ENCODE measurements at regions not wholly inside any gene's neighbourhood (a gene's known extent, or its start where the extent isn't known, plus 50 kb on each side); places are given as distances from the start of the nearest gene placed in this dataset.
A peak's percentile ranks its signal among the peaks of the same experiment; 100 is the strongest.
"Not testable (repeated sequence)": the region's sequence is repeated elsewhere in the genome, so short reads cannot be mapped to it uniquely, and the experiment has no call there.

- no peak for DNase-seq (ENCODE audit: low read depth in 2 of 2)
- TF ChIP-seq, protein P1, sequence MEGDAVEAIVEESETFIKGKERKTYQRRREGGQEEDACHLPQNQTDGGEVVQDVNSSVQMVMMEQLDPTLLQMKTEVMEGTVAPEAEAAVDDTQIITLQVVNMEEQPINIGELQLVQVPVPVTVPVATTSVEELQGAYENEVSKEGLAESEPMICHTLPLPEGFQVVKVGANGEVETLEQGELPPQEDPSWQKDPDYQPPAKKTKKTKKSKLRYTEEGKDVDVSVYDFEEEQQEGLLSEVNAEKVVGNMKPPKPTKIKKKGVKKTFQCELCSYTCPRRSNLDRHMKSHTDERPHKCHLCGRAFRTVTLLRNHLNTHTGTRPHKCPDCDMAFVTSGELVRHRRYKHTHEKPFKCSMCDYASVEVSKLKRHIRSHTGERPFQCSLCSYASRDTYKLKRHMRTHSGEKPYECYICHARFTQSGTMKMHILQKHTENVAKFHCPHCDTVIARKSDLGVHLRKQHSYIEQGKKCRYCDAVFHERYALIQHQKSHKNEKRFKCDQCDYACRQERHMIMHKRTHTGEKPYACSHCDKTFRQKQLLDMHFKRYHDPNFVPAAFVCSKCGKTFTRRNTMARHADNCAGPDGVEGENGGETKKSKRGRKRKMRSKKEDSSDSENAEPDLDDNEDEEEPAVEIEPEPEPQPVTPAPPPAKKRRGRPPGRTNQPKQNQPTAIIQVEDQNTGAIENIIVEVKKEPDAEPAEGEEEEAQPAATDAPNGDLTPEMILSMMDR (IDR thresholded peaks at IDR 0.05; ENCODE audit: low read depth, low read length) = no peak
- H3K4me3 ChIP-seq (replicated peaks in 1 of 2; ENCODE audit: low read depth in 2 of 2, low read length in 2 of 2) = no peak overlapping the region
Observed at GRCh38 chr21:17114045-17114444, 398.8 kb upstream of the CXADR start.

- peak in 1 of 2 donors; percentile 66 for DNase-seq (ENCODE audit: low read depth in 2 of 2)
- TF ChIP-seq, protein P1 (IDR thresholded peaks at IDR 0.05; ENCODE audit: low read depth, low read length) = no peak
- H3K4me3 ChIP-seq (replicated peaks in 1 of 2; ENCODE audit: low read depth in 2 of 2, low read length in 2 of 2) = no peak overlapping the region
Observed at GRCh38 chr21:17118638-17119384, 394.0 kb upstream of the CXADR start.

DNA sequence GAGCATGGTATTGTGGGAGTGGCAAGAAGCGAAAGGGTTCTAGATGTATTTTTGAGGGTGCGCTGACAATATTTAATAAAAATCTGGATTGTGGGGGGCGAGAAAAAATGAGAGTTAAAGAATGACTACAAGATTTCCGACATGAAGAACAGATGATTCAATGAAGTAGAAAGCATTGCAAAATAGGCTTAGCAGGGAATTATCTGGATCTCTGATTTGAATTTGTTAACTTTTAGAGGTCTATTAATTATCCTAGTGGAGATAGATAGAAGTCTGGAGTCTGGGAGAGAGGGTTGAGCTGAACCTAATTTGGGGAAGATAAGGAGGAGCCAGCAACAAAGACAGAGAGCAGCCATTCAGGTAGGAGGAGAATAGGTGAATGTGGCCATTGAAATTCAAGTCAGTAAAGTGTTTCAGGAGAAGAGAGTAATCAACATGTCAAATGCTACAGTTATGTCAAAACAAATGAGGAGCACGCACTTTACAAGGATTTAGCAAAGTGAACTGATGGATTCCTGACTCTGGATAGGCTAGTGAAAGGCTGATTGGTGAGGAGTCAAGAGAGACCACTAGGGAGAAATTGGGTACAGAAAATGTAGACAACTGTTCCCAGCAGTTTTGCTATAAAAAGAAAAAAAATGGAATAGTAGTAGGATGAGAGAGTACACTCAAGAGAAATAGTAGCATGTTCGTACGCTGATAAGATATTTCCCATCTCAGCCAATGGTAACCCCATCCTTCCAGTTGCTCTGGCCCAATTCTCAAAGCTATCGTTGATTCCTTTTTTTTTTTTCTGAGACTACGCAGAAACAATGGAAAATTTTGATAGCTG lies 393.2 kb upstream of the CXADR start:
- DNase-seq (ENCODE audit: low read depth in 2 of 2) = no peak
- TF ChIP-seq, protein P1 (IDR thresholded peaks at IDR 0.05; ENCODE audit: low read depth, low read length) = no peak

GRCh38 chr21:17127395-17127794 lies 385.4 kb upstream of the CXADR start:
- H3K4me3 ChIP-seq (replicated peaks in 1 of 2; ENCODE audit: low read depth in 2 of 2, low read length in 2 of 2); DNase-seq (ENCODE audit: low read depth in 2 of 2): not testable (repeated sequence)

More for the DNA sequence above, 393.2 kb upstream of the CXADR start:
- H3K4me3 ChIP-seq (replicated peaks in 1 of 2; ENCODE audit: low read depth in 2 of 2, low read length in 2 of 2) = no peak overlapping the region

GRCh38 chr21:17128132-17128531 lies 384.7 kb upstream of the CXADR start:
- no peak for DNase-seq (ENCODE audit: low read depth in 2 of 2)
- no peak overlapping the region for H3K4me3 ChIP-seq (replicated peaks in 1 of 2; ENCODE audit: low read depth in 2 of 2, low read length in 2 of 2)
- TF ChIP-seq, protein P1 (IDR thresholded peaks at IDR 0.05; ENCODE audit: low read depth, low read length) = no peak

DNA sequence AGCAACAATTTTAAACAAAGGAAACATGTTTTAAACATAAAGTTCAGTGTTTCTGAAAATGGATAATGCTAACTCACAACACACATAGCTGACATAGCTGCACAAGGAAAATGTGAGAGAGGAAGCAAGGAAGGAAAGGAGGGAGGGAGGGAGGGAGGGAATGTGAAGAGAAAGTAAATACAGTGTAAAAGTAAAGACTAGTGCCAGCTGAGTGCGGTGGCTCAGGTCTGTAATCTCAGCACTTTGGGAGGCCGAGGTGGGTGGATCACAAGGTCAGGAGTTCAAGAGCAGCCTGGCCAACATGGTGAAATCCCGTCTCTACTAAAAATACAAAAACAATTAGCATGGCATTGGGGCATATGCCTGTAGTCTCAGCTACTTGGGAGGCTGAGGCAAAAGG lies 373.7 kb upstream of the CXADR start:
- DNase-seq (ENCODE audit: low read depth in 2 of 2) = peak in 1 of 2 donors; percentile 20
- H3K4me3 ChIP-seq (replicated peaks in 1 of 2; ENCODE audit: low read depth in 2 of 2, low read length in 2 of 2) = peak overlapping the region in 1 of 2 donors; percentile 34

GRCh38 chr21:17139696-17140095 lies 373.1 kb upstream of the CXADR start:
- peak overlapping the region; percentile 1 to 34 for H3K4me3 ChIP-seq (replicated peaks in 1 of 2; ENCODE audit: low read depth in 2 of 2, low read length in 2 of 2)
- DNase-seq (ENCODE audit: low read depth in 2 of 2) = peak in 1 of 2 donors; percentile 21
- TF ChIP-seq, protein P1 (IDR thresholded peaks at IDR 0.05; ENCODE audit: low read depth, low read length) = no peak
